HUDEP-2 (cell line): ENCODE measurements at regions not wholly inside any gene's neighbourhood (a gene's known extent, or its start where the extent isn't known, plus 50 kb on each side); places are given as distances from the start of the nearest gene placed in this dataset.
"Not testable (repeated sequence)": the region's sequence is repeated elsewhere in the genome, so short reads cannot be mapped to it uniquely, and the experiment has no call there.

Experiments
- DNase-seq, 76 experiments: peaks; one replicate each; lab custom pipeline; 2025; ENCODE audit not compliant: unreplicated experiment in 76 of 76; lab: John Stamatoyannopoulos, UW

GRCh38 chr7:45259966-45260646 lies 102.5 kb downstream of the RAMP3 start:
- DNase-seq, result peak in 52 of 76 experiments; percentile 4 to 64 (median 36)

DNA sequence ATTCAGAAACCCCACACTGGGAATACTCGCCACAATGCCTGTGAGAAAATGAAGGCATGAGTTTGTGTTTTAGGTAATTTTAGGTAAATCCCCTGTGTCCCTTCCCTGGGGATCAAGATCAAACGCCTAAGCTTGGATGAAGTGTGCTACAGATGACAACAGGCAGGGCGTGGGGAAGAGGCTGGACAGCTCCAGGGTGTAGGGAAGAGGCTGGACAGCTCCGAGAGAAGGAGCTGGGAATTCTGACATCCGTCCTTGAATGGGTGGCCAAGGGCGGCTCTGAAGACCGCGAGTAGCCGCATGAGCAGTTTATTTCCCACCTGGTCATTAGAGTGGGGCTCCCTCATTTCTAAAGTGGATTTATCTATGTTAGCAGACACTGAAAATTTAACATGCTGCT lies 109.7 kb downstream of the RAMP3 start:
- DNase-seq, result no peak

GRCh38 chr7:45268013-45268412 lies 110.4 kb downstream of the RAMP3 start:
- no peak for DNase-seq

GRCh38 chr7:45269192-45269591 lies 111.6 kb downstream of the RAMP3 start:
- no peak for DNase-seq

DNA sequence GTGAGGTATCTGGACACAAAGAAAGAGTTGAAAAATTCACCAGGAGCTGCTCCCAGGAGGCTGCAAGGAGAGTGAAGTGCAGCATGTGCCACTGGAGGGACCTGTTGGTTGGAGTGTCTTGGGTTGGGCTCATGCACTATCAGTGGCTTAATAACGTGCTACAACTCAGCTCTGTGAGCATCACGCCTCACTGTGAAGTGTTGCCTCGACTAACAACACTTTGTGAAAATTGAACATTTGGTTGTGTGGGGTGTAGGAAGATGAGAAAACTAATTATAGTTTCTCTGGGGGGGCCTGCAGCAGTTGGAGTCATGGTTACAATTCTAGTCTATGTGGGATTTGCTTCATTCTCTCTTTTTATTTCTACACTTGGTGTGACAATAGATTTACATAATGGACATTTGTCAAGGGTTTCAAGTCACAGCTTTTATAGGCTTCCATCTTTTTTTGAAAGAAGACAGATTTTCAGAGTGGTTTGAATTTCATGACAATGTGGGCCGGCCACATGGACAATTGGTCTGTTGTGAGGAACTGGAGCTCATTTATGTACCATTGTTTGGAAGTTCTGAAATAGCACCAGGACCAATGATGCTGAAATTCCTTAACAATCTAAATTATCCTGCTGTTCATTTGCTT lies 121.3 kb downstream of the RAMP3 start:
- DNase-seq, result no peak

GRCh38 chr7:45289611-45290010 lies 132.0 kb downstream of the RAMP3 start:
- not testable (repeated sequence) for DNase-seq

DNA sequence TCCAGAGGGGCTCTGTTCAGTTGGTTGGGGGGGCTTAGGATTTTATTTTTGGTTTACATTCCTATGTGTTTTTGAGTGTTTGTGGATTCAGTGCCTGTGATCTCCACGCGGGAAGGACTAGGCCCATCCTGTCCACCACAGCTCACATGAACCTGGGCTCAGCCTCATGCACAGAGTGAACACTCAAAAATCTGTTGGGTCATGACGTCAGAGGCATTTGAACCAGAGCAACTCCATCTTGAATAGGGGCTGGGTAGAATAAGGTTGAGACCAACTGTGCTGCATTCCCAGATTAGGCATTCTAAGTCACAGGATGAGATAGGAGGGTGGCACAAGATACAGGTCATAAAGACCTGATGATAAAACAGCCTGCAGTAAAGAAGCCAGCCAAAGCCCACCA lies 133.3 kb downstream of the RAMP3 start:
- DNase-seq, result no peak

GRCh38 chr7:45292481-45292880 lies 134.9 kb downstream of the RAMP3 start:
- no peak for DNase-seq

GRCh38 chr7:45293295-45293942 lies 135.8 kb downstream of the RAMP3 start:
- DNase-seq, result no peak

DNA sequence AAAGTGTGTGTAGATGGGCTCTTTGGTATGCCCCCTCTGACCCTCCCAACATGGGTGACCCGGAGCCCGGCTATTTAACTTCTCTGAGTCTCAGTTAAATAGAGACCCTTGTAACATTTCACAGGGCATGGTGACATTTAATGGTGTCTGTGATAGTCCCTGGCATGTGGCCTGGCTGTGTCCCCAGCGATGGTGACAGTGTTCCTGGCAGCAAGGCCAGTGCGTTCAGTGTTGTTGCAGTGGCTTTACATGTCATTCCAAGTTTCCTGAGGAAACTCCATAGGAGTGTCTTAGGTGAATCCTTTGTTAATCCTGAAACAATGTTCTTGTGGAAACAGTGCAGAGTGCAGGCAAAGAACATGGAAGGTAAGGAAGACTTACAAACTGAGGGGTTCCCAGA lies 137.0 kb downstream of the RAMP3 start:
- DNase-seq, result no peak

DNA sequence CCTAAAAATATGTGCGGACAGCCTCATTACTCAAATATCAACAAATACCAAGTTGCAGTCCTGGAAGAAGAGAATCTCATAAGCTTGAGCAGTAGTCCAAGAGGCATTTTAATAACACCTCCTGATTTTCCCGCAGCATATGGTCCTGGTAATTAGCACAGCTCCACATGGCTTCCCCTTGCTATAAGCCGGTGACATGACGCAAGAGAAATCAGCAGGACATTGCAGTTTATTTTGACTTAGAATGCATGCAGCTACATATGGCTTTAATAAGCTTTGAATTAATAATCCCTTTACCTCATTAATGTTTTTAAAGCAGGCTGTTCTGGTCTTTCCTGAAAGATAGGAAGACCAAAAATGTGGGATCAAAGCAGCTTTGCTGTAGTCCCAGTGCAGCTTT lies 137.6 kb downstream of the RAMP3 start:
- no peak for DNase-seq

- no peak for DNase-seq
These were observed 139.2 kb downstream of the RAMP3 start for GRCh38 chr7:45296748-45297147.

GRCh38 chr7:45306752-45307305 lies 149.2 kb downstream of the RAMP3 start:
- no peak for DNase-seq

DNA sequence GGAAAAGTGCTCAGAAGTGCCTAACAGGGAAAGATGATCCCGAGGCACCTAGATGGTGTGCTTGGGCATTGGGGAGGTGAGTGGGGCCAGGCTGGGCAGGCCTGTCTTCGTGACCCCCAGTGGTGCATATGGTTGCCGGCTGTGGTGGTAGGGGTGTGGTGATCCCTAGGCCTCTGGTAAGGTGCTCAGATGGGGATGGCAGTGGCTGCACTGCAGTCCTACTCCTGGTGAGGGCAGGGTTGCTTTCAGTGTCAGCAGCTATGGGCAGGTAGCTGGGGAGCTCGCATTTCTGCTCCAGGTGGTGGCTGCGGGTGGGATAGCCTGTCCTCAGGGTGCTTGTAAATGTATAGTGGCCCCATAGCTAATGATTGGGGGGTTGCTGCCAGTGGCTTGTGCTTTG lies 154.0 kb downstream of the RAMP3 start:
- DNase-seq, result no peak

DNA sequence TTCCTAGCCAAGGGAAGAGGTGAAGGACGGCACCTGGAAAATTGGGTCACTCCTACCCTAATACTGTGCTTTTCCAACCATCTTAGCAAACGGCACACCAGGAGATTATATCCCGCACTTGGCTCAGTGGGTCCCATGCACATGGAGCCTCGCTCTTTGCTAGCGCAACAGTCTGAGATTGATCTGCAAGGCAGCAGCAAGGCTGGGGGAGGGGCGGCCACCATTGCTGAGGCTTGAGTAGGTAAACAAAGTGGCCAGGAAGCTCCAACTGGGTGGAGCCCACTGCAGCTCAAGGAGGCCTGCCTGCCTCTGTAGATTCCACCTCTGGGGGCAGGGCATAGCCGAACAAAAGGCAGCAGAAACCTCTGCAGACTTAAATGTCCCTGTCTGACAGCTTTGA lies 157.9 kb downstream of the RAMP3 start:
- DNase-seq, result not testable (repeated sequence)

DNA sequence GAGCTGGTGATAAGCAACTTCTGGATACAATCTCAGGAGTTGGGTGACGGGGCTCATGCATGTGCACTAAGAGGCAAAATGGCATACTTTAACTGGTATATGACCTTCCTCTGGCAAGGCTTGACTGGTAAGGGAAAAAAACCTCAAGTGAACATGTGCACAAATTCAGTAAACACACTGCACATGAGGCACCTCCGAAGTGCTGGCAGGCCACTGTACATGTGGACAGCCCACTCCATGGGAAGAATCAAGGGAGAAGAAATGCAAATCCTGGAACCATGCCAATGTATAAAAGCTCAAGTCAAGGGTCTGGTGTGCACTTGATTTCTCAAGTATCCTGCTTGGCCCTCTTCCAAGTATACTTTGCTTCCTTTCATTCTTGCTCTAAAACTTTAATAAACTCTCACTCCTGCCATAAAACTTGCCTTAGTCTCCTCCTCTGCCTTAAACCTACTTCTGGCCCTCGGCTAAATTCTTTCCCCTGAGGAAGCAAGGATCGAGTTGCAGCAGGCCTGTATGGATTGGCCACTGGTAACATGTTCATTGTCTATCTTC lies 167.2 kb downstream of the RAMP3 start:
- DNase-seq, result no peak

DNA sequence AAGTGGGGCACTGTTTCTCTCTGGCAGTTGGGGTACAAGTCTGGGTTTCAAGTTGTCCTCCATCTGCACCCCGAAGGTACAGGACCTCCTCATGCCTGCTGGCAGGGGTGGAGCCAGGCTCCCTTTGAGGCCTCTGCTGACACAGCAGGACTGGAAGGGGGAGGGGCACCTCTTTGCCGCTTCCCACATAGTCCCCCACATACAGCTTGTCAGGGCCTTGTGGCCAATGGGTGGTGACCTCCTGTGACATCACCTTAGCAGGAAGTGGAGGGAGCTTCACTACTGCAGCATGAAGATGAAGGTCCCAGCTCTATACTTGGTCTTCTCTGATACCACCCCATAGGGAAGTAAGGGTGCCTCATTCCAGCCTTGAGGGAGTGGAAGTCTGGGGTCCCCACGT lies 167.8 kb downstream of the RAMP3 start:
- no peak for DNase-seq

GRCh38 chr7:45328403-45328981 lies 170.9 kb downstream of the RAMP3 start:
- no peak for DNase-seq

DNA sequence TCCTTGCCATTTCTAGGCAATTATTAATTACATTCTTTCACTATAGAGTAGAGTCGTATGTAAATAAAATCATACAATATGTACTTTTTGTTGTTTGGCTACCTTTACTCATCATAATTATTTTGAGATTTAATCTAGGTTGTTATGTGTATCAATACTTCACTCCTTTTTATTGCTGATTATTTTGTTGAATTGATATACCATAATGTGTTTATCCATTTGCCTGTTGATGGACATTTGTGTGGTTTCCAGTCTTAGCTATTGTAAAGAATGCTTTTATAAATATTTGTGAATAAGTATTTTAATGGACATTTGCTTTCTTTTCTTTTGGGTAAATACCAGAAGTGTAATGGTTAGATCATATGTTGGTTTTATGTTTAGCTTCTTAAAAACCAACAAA lies 174.0 kb downstream of the RAMP3 start:
- DNase-seq, result no peak

DNA sequence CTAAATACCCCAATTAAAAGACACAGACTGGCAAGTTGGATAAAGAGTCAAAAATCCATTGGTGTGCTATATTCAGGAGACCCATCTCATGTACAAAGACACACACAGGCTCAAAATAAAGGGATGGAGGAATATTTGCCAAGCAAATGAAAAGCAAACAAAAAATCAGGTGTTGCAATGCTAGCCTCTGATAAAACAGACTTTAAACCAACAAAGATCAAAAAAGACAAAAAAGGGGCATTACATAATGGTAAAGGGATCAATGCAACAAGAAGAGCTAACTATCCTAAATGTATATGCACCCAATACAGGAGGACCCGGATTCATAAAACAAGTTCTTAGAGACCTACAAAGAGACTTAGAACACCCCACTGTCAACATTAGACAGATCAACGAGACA lies 177.4 kb downstream of the RAMP3 start:
- not testable (repeated sequence) for DNase-seq

DNA sequence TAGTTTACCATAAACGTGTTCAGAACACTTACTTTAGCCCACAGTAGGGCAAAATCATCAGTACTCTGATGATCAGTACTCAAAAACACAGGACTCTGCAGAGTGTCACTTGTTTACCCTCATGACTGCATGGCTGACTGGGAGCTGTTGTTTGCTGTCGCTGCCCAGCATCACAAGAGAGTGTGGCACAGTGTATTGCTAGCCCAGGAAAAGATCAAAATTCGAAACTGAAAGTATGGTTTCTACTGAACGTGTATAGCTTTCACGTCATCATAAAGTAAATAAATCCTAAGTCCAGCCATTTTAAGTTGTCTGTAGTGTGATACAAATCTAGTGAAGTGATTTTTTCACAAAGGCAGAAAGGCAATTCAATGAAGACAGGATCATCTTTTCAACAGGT lies 184.6 kb downstream of the RAMP3 start:
- DNase-seq, result no peak
